Lung (tissue), 11 donors: ENCODE measurements at regions not wholly inside any gene's neighbourhood (a gene's known extent, or its start where the extent isn't known, plus 50 kb on each side); places are given as distances from the start of the nearest gene placed in this dataset.
A peak's percentile ranks its signal among the peaks of the same experiment; 100 is the strongest.

Experiments used
- ATAC-seq: fragments of 200-7000 bp; cut with Tn5 transposase; one replicate; pipeline ENCODE4 v1.9.1; 2020; ENCODE audit warnings: moderate number of reproducible peaks; ENCODE audit not compliant: insufficient read depth, low FRiP score
- DNase-seq, 3 donors: peaks; one replicate each; pipeline ENCODE4 v3.0.0-alpha.2; 2013 to 2017
- H3K27ac ChIP-seq, 2 donors: one replicate each; pipeline ENCODE4 v1.5.1; 2013; ENCODE audit warnings: mild to moderate bottlenecking in 2 of 2, moderate library complexity in 2 of 2, control low read depth in 1 of 2, inconsistent platforms in 1 of 2, low read depth in 1 of 2, low read length in 1 of 2
- H3K27me3 ChIP-seq, 3 donors: one replicate each; pipeline ENCODE4 v1.5.1; 2013; ENCODE audit warnings: low read length in 2 of 3; ENCODE audit not compliant: control insufficient read depth in 3 of 3, insufficient read depth in 3 of 3
- H3K36me3 ChIP-seq, 4 donors: one replicate each; pipeline ENCODE4 v1.5.1; 2013; ENCODE audit warnings: low read length in 4 of 4, mild to moderate bottlenecking in 1 of 4, moderate library complexity in 1 of 4; ENCODE audit not compliant: control insufficient read depth in 4 of 4, insufficient read depth in 4 of 4
- H3K4me1 ChIP-seq, 5 donors: one replicate each; pipeline ENCODE4 v1.5.1; 2013; ENCODE audit warnings: low read length in 5 of 5, mild to moderate bottlenecking in 2 of 5, moderate library complexity in 1 of 5; ENCODE audit not compliant: control insufficient read depth in 5 of 5, insufficient read depth in 5 of 5
- H3K4me3 ChIP-seq: one replicate; pipeline ENCODE4 v1.5.1; 2013; ENCODE audit warnings: mild to moderate bottlenecking, control low read depth, moderate library complexity
- H3K9ac ChIP-seq, 2 donors: one replicate each; pipeline ENCODE4 v1.5.1; 2013; ENCODE audit warnings: low read length in 2 of 2, control low read depth in 1 of 2; ENCODE audit not compliant: insufficient read depth in 1 of 2
- H3K9me3 ChIP-seq, 4 donors: one replicate each; pipeline ENCODE4 v1.5.1; 2013; ENCODE audit warnings: low read length in 3 of 4, mild to moderate bottlenecking in 1 of 4, moderate library complexity in 1 of 4; ENCODE audit not compliant: control insufficient read depth in 4 of 4, insufficient read depth in 3 of 4
- WGBS, 2 donors: extraction: QIAGEN DNeasy Blood & Tissue Kit; methylation state at CpG; one replicate each; pipeline ENCODE4 v1.1.7; 2013; 5-methylcytosine and 5-hydroxymethylcytosine counted together
- TF ChIP-seq, protein P1 (sequence below): IDR thresholded peaks from 2 replicates; pipeline ENCODE4 v1.5.1; 2012; ENCODE audit warnings: mild to moderate bottlenecking; ENCODE audit errors: control extremely low read depth, extremely low read depth
- donor health status: control.
- donor health status: control.
- donor health status: Bipolar disorder and iron deficiency.
- donor health status: healthy.
- donor health status: DM: yes; HTN: yes; CAD: no.

DNA sequence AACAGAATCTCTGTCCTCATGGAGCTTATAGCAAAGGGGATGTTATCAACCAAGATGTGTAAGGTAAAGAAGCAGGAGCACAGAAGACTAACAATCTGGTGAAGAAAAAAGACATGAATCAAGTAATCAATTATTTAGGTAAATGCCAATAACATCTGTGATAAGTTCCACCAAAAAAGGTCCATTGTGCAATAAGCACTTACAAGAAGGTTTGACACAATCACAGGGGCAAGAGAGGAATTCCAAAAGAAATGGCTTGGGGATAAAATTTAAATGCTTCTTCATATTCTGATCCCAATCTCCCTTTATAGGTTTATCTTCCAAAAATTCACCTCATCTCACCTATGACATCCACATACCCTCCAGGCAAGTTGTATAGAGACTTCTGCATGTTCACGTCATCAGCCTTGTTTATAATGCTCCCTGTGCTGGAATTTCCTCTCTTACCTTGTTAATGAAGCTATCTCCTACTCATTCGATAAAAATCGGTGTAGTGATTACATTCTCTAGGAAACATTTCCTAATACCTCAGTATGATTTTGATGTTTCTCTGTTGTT, 53.6 kb upstream of the DPT start:
- no peaks in the 10 kb centered on the region for H3K36me3 ChIP-seq
- no peak overlapping the region for H3K27ac ChIP-seq
- 75 to 78% methylated on average over 3 of the region's 3 CpGs for WGBS, 2 donors
- DNase-seq (no peak), ATAC-seq (no peak)
- TF ChIP-seq, protein P1, sequence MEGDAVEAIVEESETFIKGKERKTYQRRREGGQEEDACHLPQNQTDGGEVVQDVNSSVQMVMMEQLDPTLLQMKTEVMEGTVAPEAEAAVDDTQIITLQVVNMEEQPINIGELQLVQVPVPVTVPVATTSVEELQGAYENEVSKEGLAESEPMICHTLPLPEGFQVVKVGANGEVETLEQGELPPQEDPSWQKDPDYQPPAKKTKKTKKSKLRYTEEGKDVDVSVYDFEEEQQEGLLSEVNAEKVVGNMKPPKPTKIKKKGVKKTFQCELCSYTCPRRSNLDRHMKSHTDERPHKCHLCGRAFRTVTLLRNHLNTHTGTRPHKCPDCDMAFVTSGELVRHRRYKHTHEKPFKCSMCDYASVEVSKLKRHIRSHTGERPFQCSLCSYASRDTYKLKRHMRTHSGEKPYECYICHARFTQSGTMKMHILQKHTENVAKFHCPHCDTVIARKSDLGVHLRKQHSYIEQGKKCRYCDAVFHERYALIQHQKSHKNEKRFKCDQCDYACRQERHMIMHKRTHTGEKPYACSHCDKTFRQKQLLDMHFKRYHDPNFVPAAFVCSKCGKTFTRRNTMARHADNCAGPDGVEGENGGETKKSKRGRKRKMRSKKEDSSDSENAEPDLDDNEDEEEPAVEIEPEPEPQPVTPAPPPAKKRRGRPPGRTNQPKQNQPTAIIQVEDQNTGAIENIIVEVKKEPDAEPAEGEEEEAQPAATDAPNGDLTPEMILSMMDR: no peak
- no peak overlapping the region for H3K9ac ChIP-seq
- no peaks in the 10 kb centered on the region for H3K9me3 ChIP-seq
- H3K4me3 ChIP-seq: no peak overlapping the region
- H3K4me1 ChIP-seq: peaks cover 0 to 20% (median 2%) of the 10 kb centered on the region in 5 donors
- no peaks in the 10 kb centered on the region for H3K27me3 ChIP-seq

DNA sequence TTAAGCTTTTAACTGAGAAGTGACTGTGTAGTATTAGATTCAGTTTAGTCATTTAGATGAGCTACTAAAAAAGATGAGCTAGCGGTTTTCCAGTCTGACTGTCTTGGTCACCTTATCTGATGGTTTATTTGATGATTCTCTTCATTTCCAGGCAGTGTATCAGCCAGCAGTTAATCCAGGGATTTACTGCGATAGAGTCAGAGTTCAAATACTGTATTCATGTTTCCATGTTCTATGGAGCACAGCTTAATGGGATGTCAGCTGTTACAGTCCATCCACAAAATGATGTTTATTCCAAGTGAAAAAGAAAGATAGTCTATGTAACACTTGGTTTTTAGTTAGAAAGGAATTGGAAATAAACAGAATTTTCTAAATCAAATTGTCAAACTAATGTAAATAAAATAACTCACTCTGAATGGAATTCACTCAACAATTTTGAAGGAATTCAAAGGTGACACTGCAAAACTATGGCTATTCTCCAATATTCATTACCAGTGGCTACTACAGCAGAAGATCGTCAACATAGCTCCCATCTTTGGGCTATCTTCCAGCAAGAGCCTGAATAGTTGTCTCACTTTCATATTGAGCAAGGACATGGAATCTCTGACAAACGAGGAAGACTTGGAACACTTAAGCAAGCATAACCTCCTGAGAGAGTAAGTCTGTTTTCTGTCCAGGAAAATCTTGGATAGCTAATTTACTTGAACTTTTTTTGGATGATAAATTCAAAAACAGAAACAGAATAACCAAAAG, 54.6 kb upstream of the DPT start:
- peaks cover 0 to 20% (median 2%) of the 10 kb centered on the region in 5 donors for H3K4me1 ChIP-seq
- no peak overlapping the region for H3K4me3 ChIP-seq
- no peak overlapping the region for H3K27ac ChIP-seq
- no peaks in the 10 kb centered on the region for H3K27me3 ChIP-seq
- TF ChIP-seq, protein P1: no peak
- H3K9ac ChIP-seq: no peak overlapping the region
- DNase-seq (peak; percentile 24 to 90 (median 82)), ATAC-seq (no peak)
- H3K9me3 ChIP-seq: no peaks in the 10 kb centered on the region
- H3K36me3 ChIP-seq: no peaks in the 10 kb centered on the region
- 69 to 77% methylated on average over 4 of the region's 4 CpGs for WGBS, 2 donors

DNA sequence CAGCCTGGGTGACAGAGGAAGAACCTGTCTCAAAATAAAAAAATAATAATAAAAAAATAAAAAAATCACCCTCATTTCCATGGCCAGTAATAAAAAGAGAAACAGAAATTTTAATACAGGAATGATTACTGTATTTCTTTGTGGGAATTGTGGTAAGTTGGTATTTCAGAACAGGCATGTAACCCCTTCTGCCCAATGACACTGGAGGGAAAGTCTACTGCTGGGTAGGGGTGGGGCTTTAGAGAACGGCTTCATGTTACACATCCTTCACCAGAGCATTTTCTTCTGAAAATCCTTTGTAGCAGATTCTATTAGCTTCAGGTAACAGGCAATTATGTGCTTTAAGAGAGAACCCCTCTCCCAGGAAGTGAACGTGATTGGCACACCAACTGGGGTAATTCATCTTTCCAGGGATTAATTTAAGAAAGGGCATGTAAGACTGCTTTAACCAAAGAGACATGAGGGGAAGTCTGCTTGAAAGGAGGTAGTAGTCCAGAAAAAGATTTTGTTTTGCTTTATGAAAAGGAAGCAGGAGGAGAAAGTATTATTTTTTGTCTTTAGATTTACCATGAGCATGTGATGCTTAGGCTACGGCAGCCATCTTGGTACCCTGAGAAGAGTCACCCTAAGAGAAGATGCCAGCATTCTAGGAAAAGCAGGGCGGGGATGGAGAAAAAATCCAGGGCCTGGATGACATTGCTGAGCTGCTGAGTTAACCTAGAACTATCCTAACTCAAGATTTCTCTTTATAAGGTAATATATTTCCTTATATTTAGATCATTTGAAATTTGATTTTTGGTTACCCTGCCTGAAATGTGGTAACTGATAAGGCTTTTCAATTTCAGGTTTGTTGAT, 57.7 kb upstream of the DPT start:
- ATAC-seq: no peak
- 84 to 91% methylated on average over 4 of the region's 4 CpGs for WGBS, 2 donors
- TF ChIP-seq, protein P1: no peak

More for the DNA sequence above, 57.7 kb upstream of the DPT start:
- Histone ChIP-seq H3K9me3 (no peaks in the 10 kb centered on the region), H3K27ac (no peak overlapping the region), H3K4me1 (peaks cover 0 to 20% (median 2%) of the 10 kb centered on the region in 5 donors), H3K36me3 (no peaks in the 10 kb centered on the region), H3K4me3 (no peak overlapping the region), H3K27me3 (no peaks in the 10 kb centered on the region), H3K9ac (no peak overlapping the region)
- DNase-seq: no peak
